GM23248 (cell line): ENCODE measurements at regions not wholly inside any gene's neighbourhood (a gene's known extent, or its start where the extent isn't known, plus 50 kb on each side); places are given as distances from the start of the nearest gene placed in this dataset.

Experiments
- DNase-seq: peaks from one replicate; pipeline ENCODE4 v3.0.0-alpha.2; 2015
- H2AFZ ChIP-seq: fragments of 200-600 bp; sonication (generic); 2 replicates; pipeline ENCODE4 v1.6.1; 2016; ENCODE audit warnings: antibody characterized with exemption
- H3F3A ChIP-seq: fragments of 200-600 bp; sonication (generic); 2 replicates; pipeline ENCODE4 v1.6.1; 2016; ENCODE audit warnings: mild to moderate bottlenecking, antibody characterized with exemption, mixed run types; ENCODE audit not compliant: insufficient read depth
- H3K27ac ChIP-seq: fragments of 200-600 bp; sonication (generic); 2 replicates; pipeline ENCODE4 v1.5.1; 2016; ENCODE audit warnings: mild to moderate bottlenecking
- H3K27me3 ChIP-seq: fragments of 200-600 bp; sonication (generic); replicated peaks from 2 replicates; pipeline ENCODE4 v1.6.1; 2016; ENCODE audit warnings: mild to moderate bottlenecking; ENCODE audit not compliant: insufficient read depth
- H3K36me3 ChIP-seq: fragments of 200-600 bp; sonication (generic); 2 replicates; pipeline ENCODE4 v1.6.1; 2016; ENCODE audit warnings: low read depth, mild to moderate bottlenecking
- H3K4me1 ChIP-seq: fragments of 200-600 bp; sonication (generic); 2 replicates; pipeline ENCODE4 v1.6.1; 2016; ENCODE audit warnings: mild to moderate bottlenecking; ENCODE audit not compliant: insufficient read depth
- H3K4me2 ChIP-seq: fragments of 200-600 bp; sonication (generic); one replicate; pipeline ENCODE4 v1.6.1; 2016; ENCODE audit warnings: mild to moderate bottlenecking; ENCODE audit not compliant: unreplicated experiment
- H3K4me3 ChIP-seq: fragments of 200-600 bp; sonication (generic); 2 replicates; pipeline ENCODE4 v1.5.1; 2016; ENCODE audit warnings: mild to moderate bottlenecking
- H3K79me2 ChIP-seq: fragments of 200-600 bp; sonication (generic); 2 replicates; pipeline ENCODE4 v1.6.1; 2016; ENCODE audit warnings: mild to moderate bottlenecking; ENCODE audit not compliant: insufficient read depth
- H3K9ac ChIP-seq: fragments of 200-600 bp; sonication (generic); 2 replicates; pipeline ENCODE4 v1.6.1; 2016; ENCODE audit warnings: mild to moderate bottlenecking
- H3K9me2 ChIP-seq: fragments of 200-600 bp; sonication (generic); 2 replicates; pipeline ENCODE4 v1.6.1; 2016; ENCODE audit warnings: mixed run types, mild to moderate bottlenecking, moderate library complexity; ENCODE audit not compliant: insufficient read depth
- H3K9me3 ChIP-seq: fragments of 200-600 bp; sonication (generic); one replicate; pipeline ENCODE4 v1.6.1; 2017; ENCODE audit warnings: low read depth
- H4K20me1 ChIP-seq: fragments of 200-600 bp; sonication (generic); 2 replicates; pipeline ENCODE4 v1.6.0; 2016; ENCODE audit not compliant: insufficient read depth
- EZH2 ChIP-seq: fragments of 200-600 bp; sonication (generic); IDR thresholded peaks from 2 replicates; pipeline ENCODE4 v1.6.1; 2018; ENCODE audit warnings: antibody characterized with exemption, mild to moderate bottlenecking; ENCODE audit not compliant: insufficient read depth, poor library complexity, severe bottlenecking
- EZH2phosphoT487 ChIP-seq: fragments of 200-600 bp; sonication (generic); IDR thresholded peaks from 2 replicates; pipeline ENCODE4 v1.6.1; 2018; ENCODE audit warnings: antibody characterized with exemption, moderate library complexity, mild to moderate bottlenecking, low read depth; ENCODE audit not compliant: insufficient read depth
- WGBS, 2 experiments: methylation state at CpG; one replicate each; pipeline ENCODE4 v1.1.6; 2015 to 2017; ENCODE audit warnings: low lambda C conversion rate in 2 of 2, low coverage in 1 of 2; ENCODE audit errors: missing lambda C conversion rate in 2 of 2; 5-methylcytosine and 5-hydroxymethylcytosine counted together
- in situ Hi-C: fragments of 300-500 bp; cut with MboI; formaldehyde crosslinking; loops from 2 replicates; pipeline ENCODE4 v1.15.0; 2020

DNA sequence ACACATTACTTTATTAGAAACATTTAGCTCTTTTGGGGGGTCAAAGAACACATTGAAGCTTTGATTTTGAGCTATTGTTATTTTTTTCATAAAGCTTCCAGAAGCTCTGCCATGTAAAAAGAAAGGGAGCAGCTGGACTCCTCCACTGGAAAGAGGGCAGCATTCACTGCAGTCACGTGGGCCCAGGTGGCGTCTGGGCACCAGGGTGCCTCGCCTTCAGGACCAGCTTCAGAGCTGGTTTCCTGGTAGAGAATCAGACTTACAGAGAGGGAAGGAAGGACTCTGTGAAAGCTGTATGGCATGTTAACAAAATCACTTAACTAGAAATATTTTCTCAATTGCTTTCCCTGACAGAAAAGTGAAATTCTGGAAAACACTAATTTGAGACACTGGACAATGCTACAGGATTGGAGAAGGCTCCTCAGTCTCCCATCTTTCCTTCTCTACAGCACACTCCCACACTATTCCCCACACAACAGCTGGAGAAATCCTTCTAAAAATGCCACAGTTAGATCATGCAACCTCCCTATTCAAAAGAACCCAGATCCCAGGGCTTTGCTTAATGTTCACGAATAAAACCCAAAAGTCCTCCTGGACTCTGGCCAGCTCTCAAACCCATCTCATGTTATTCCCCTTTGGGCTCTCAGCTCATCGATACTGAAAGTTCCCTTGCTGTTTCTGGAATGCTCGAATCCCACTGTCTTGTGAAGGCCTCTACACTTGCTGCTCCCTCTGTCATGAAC, 83.2 kb downstream of the NFKBIZ start:
- no peaks in the 10 kb centered on the region for H3K9me3 ChIP-seq
- H4K20me1 ChIP-seq, result no peaks in the 10 kb centered on the region
- no peaks in the 10 kb centered on the region for H3K36me3 ChIP-seq
- no peak overlapping the region for H2AFZ ChIP-seq
- in situ Hi-C loops, result no loop called here
- peaks cover 22% of the 10 kb centered on the region for H3F3A ChIP-seq
- H3K9me2 ChIP-seq, result no peaks in the 10 kb centered on the region
- no peak overlapping the region for H3K4me2 ChIP-seq
- no peak overlapping the region for H3K4me3 ChIP-seq
- H3K79me2 ChIP-seq, result no peaks in the 10 kb centered on the region
- H3K9ac ChIP-seq, result no peak overlapping the region
- no peaks in the 10 kb centered on the region for H3K27me3 ChIP-seq
- no peak overlapping the region for H3K27ac ChIP-seq
- no peak for TF ChIP-seq EZH2
- TF ChIP-seq EZH2phosphoT487, result no peak
- DNase-seq, result no peak
- 74 to 79% methylated on average over 6 of the region's 6 CpGs for WGBS, 2 experiments
- peaks cover 26% of the 10 kb centered on the region for H3K4me1 ChIP-seq

GRCh38 chr3:101936419-101937356, 87.4 kb downstream of the NFKBIZ start:
- peak overlapping the region; percentile 53 for H3K4me2 ChIP-seq
- peaks cover 24% of the 10 kb centered on the region for H3F3A ChIP-seq
- in situ Hi-C loops, result no loop called here
- H3K9ac ChIP-seq, result no peak overlapping the region
- H3K9me2 ChIP-seq, result no peaks in the 10 kb centered on the region
- H3K4me3 ChIP-seq, result no peak overlapping the region
- H4K20me1 ChIP-seq, result no peaks in the 10 kb centered on the region
- peak overlapping the region; percentile 68 for H2AFZ ChIP-seq
- no peaks in the 10 kb centered on the region for H3K9me3 ChIP-seq
- DNase-seq, result peak; percentile 88
- H3K79me2 ChIP-seq, result no peaks in the 10 kb centered on the region
- H3K27me3 ChIP-seq, result no peaks in the 10 kb centered on the region
- 59 to 62% methylated on average over 10 of the region's 10 CpGs for WGBS, 2 experiments
- H3K4me1 ChIP-seq, result peaks cover 51% of the 10 kb centered on the region
- TF ChIP-seq EZH2 (no peak), EZH2phosphoT487 (no peak)
- no peaks in the 10 kb centered on the region for H3K36me3 ChIP-seq
- peak overlapping the region; percentile 55 for H3K27ac ChIP-seq

DNA sequence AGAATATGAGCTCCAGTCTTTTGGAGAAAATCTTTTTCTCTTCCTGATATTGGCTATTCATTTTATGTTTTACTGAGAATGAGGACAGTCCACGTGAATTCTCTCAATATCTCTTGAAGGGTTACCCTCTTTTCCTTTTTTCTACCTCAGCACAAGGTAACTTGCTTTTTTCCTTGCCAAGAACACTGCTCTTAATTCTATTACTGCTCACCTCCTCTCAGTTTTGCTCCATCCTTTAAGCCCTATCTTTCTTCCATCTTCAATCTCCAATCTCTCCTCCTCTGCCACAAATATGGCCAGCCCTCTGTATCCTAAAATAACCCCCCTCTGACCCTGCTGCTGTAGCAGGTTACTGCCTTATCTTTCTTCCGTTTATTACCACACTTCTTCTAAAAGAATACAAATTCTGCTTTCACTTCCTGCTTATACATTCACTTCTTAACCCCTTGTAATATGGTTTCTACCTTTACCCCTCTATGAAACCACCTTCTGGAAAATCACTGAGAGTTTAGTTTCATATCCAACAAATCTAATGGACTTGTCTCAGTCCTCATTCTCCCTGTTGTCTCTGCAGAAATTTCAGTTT, 89.0 kb downstream of the NFKBIZ start:
- Histone ChIP-seq H3K79me2 (no peaks in the 10 kb centered on the region), H2AFZ (peak overlapping the region; percentile 54; the same call in 1 of the 2 replicates), H3K4me3 (no peak overlapping the region), H3K4me1 (peaks cover 66% of the 10 kb centered on the region), H3K27ac (no peak overlapping the region), H3K36me3 (no peaks in the 10 kb centered on the region), H3K27me3 (no peaks in the 10 kb centered on the region), H3K9me2 (no peaks in the 10 kb centered on the region), H3K9me3 (no peaks in the 10 kb centered on the region), H3K9ac (no peak overlapping the region), H4K20me1 (no peaks in the 10 kb centered on the region), H3K4me2 (no peak overlapping the region), H3F3A (peaks cover 38% of the 10 kb centered on the region)
- DNase-seq, result no peak
- in situ Hi-C loops, result no loop called here
- 53 to 66% methylated on average over 2 of the region's 2 CpGs for WGBS, 2 experiments
- TF ChIP-seq EZH2 (no peak), EZH2phosphoT487 (no peak)

- Histone ChIP-seq H3K4me1 (peaks cover 74% of the 10 kb centered on the region), H3K9ac (peak overlapping the region; percentile 61; the same call in 1 of the 2 replicates), H3K27me3 (no peaks in the 10 kb centered on the region), H3F3A (peaks cover 43% of the 10 kb centered on the region), H3K79me2 (no peaks in the 10 kb centered on the region), H3K4me2 (peak overlapping the region; percentile 89), H4K20me1 (no peaks in the 10 kb centered on the region), H3K27ac (peak overlapping the region; percentile 87), H2AFZ (peak overlapping the region; percentile 33; the same call in 1 of the 2 replicates), H3K4me3 (peak overlapping the region; percentile 64; the same call in 1 of the 2 replicates), H3K9me3 (no peaks in the 10 kb centered on the region), H3K36me3 (no peaks in the 10 kb centered on the region), H3K9me2 (no peaks in the 10 kb centered on the region)
- no peak for TF ChIP-seq EZH2phosphoT487
- TF ChIP-seq EZH2, result no peak
- in situ Hi-C loops, result no loop called here
- DNase-seq, result no peak
- WGBS, 2 experiments, result 81 to 88% methylated on average over 6 of the region's 6 CpGs
These were observed 90.2 kb downstream of the NFKBIZ start for GRCh38 chr3:101939361-101940049.
